CD14-positive monocyte (primary cell): ENCODE measurements at regions not wholly inside any gene's neighbourhood (a gene's known extent, or its start where the extent isn't known, plus 50 kb on each side); places are given as distances from the start of the nearest gene placed in this dataset.

Experiments used
- DNase-seq, 3 donors: peaks; one replicate each; pipeline ENCODE4 v3.0.0-alpha.2; 2011 to 2022
- H2AFZ ChIP-seq: 2 replicates; pipeline ENCODE4 v1.6.0; 2012; ENCODE audit warnings: mild to moderate bottlenecking, low read depth, low read length, inconsistent platforms; ENCODE audit not compliant: insufficient read depth, poor library complexity, severe bottlenecking
- H3K27ac ChIP-seq, 2 donors: 1 replicate in 1 of 2; 2 replicates in 1 of 2; pipeline ENCODE4 v1.5.1; 2012 to 2013; ENCODE audit warnings: low read length in 2 of 2, control low read depth in 1 of 2, inconsistent platforms in 1 of 2, low read depth in 1 of 2, mild to moderate bottlenecking in 1 of 2
- H3K27me3 ChIP-seq, 2 donors: one replicate each; pipeline versions ENCODE4 v1.6.0 to v1.6.1; 2011 to 2013; ENCODE audit warnings: low read length in 2 of 2; ENCODE audit not compliant: control insufficient read depth in 2 of 2, insufficient read depth in 2 of 2
- H3K36me3 ChIP-seq, 2 donors: replicated peaks in 1 of 2; 1 replicate in 1 of 2; 2 replicates in 1 of 2; pipeline versions ENCODE4 v1.5.1 to v1.6.1; 2012 to 2013; ENCODE audit warnings: low read length in 2 of 2, control low read depth in 1 of 2, inconsistent platforms in 1 of 2, mild to moderate bottlenecking in 1 of 2; ENCODE audit not compliant: insufficient read depth in 2 of 2, control insufficient read depth in 1 of 2
- H3K4me1 ChIP-seq, 2 donors: 1 replicate in 1 of 2; 2 replicates in 1 of 2; pipeline versions ENCODE4 v1.5.1 to v1.6.1; 2012 to 2013; ENCODE audit warnings: low read length in 2 of 2, control low read depth in 1 of 2, inconsistent platforms in 1 of 2, mild to moderate bottlenecking in 1 of 2, moderate library complexity in 1 of 2; ENCODE audit not compliant: insufficient read depth in 2 of 2, control insufficient read depth in 1 of 2
- H3K4me2 ChIP-seq: replicated peaks from 2 replicates; pipeline ENCODE3; 2012; ENCODE audit warnings: low read length, moderate library complexity, mild to moderate bottlenecking; ENCODE audit not compliant: poor library complexity, severe bottlenecking; ENCODE audit errors: extremely low read depth
- H3K4me3 ChIP-seq, 3 experiments: fragments of 200-600 bp in 1 of 3; sonication (generic) in 1 of 3; replicated peaks in 1 of 3; 1 replicate in 2 of 3; 2 replicates in 1 of 3; pipeline ENCODE4 v1.5.1; 2011 to 2013; ENCODE audit warnings: low read length in 3 of 3, mild to moderate bottlenecking in 3 of 3, control low read depth in 2 of 3, low read depth in 2 of 3, inconsistent platforms in 1 of 3, moderate library complexity in 1 of 3
- H3K79me2 ChIP-seq: 2 replicates; pipeline ENCODE4 v1.6.0; 2012; ENCODE audit warnings: mild to moderate bottlenecking, control low read depth, inconsistent platforms, low read length, moderate library complexity; ENCODE audit not compliant: insufficient read depth
- H3K9ac ChIP-seq: 2 replicates; pipeline ENCODE4 v1.6.0; 2017; ENCODE audit warnings: low read length, mild to moderate bottlenecking; ENCODE audit not compliant: insufficient read depth, poor library complexity, severe bottlenecking
- H3K9me3 ChIP-seq, 2 donors: replicated peaks in 1 of 2; 1 replicate in 1 of 2; 2 replicates in 1 of 2; pipeline versions ENCODE4 v1.5.1 to v1.6.1; 2012 to 2013; ENCODE audit warnings: low read length in 2 of 2, control low read depth in 1 of 2; ENCODE audit not compliant: control insufficient read depth in 1 of 2, insufficient read depth in 1 of 2
- H4K20me1 ChIP-seq: 2 replicates; pipeline ENCODE4 v1.6.0; 2012; ENCODE audit warnings: mild to moderate bottlenecking, low read length, control low read depth, moderate library complexity; ENCODE audit not compliant: insufficient read depth
- H3K27ac Mint-ChIP-seq, 7 donors: one replicate each; pipeline ENCODE4 v1.8.0; 2020; ENCODE audit warnings: mild to moderate bottlenecking in 7 of 7, mixed read lengths in 7 of 7, moderate library complexity in 6 of 7, inconsistent platforms in 2 of 7
- H3K27me3 Mint-ChIP-seq, 3 donors: one replicate each; pipeline ENCODE4 v1.8.0; 2021 to 2022; ENCODE audit warnings: low read depth in 3 of 3, mild to moderate bottlenecking in 3 of 3, mixed read lengths in 3 of 3, moderate library complexity in 3 of 3, inconsistent platforms in 1 of 3
- H3K36me3 Mint-ChIP-seq, 2 donors: one replicate each; pipeline ENCODE4 v1.8.0; 2020; ENCODE audit warnings: mixed read lengths in 2 of 2, inconsistent platforms in 1 of 2, mild to moderate bottlenecking in 1 of 2
- H3K4me1 Mint-ChIP-seq: one replicate; pipeline ENCODE4 v1.8.0; 2020; ENCODE audit warnings: mild to moderate bottlenecking, mixed read lengths
- H3K4me3 Mint-ChIP-seq, 2 donors: one replicate each; pipeline ENCODE4 v1.8.0; 2020; ENCODE audit warnings: mild to moderate bottlenecking in 2 of 2, mixed read lengths in 2 of 2, moderate library complexity in 1 of 2
- H3K9me3 Mint-ChIP-seq, 7 donors: one replicate each; pipeline ENCODE4 v1.8.0; 2020 to 2022; ENCODE audit warnings: mixed read lengths in 7 of 7, mild to moderate bottlenecking in 6 of 7, moderate library complexity in 6 of 7, inconsistent platforms in 2 of 7
- whole genome bisulfite sequencing: methylation state at CpG from one replicate; pipeline ENCODE4 v1.1.5; 2013; ENCODE audit warnings: missing lambda C conversion rate; ENCODE audit not compliant: insufficient coverage; 5-methylcytosine and 5-hydroxymethylcytosine counted together
- intact Hi-C, 2 donors: fragments of 100-400 bp; cut with micrococcal nuclease; formaldehyde crosslinking; loops; one replicate each; pipeline versions ENCODE4 v1.15.0 to v1.15.1; 2023
- TF ChIP-seq, protein P1 (sequence below): fragments of 200-600 bp; IDR thresholded peaks from one replicate; pipeline ENCODE4 v1.8.0; 2022; ENCODE audit warnings: antibody characterized with exemption, mild to moderate bottlenecking

DNA sequence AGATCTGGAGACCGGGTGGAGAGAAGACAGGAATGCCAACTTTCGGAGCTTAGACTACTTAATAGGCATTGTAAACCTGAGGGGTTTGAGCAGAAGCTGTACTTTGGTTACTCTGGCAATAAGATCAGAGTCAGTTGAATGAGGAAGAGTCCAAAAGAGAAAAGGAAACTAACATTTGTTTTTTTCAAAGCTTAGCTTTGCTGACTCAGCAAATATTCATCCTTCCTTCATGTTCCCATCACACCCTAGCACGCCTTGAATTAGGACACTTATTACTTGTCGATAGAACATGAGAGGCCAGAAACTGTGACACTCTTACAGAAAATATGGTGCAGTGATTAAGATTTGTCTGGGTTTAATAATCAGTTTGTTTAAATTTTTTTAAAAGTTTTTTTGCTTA lies 266.9 kb upstream of the ATP2B1 start:
- no peak overlapping the region for H3K9ac ChIP-seq
- peaks cover 0 to 5% (median 0%) of the 10 kb centered on the region in 7 donors for H3K9me3 Mint-ChIP-seq

DNA sequence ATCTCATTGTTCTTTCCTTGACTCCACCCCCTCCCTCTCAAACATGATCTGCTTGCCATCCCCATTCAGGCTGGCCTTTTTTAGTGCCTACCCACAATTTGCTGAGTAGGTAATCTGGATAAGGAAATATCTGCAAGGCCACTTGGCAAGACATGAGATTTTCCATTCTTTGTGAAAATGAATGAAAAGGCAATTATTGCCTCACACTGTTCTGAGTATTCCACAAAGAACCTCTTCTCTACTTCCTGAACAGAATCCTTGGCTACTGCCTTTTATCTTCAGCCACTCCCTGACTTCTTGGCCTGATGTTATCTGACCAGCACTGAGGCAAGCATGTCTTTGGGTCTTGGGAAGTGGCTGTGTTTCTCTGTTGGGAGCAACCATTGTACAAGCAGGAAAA lies 263.2 kb upstream of the ATP2B1 start:
- intact Hi-C loops: no loop called here
- no peak overlapping the region for H2AFZ ChIP-seq
- H3K4me2 ChIP-seq: no peak overlapping the region
- Mint-ChIP-seq H3K4me3 (no peak overlapping the region), H3K36me3 (no peaks in the 10 kb centered on the region), H3K27ac (no peak overlapping the region), H3K27me3 (peaks cover 0 to 1% (median 0%) of the 10 kb centered on the region in 3 donors), H3K4me1 (peaks cover 14% of the 10 kb centered on the region), H3K9me3 (peaks cover 0 to 3% (median 0%) of the 10 kb centered on the region in 7 donors)
- no peaks in the 10 kb centered on the region for H4K20me1 ChIP-seq
- TF ChIP-seq, protein P1, sequence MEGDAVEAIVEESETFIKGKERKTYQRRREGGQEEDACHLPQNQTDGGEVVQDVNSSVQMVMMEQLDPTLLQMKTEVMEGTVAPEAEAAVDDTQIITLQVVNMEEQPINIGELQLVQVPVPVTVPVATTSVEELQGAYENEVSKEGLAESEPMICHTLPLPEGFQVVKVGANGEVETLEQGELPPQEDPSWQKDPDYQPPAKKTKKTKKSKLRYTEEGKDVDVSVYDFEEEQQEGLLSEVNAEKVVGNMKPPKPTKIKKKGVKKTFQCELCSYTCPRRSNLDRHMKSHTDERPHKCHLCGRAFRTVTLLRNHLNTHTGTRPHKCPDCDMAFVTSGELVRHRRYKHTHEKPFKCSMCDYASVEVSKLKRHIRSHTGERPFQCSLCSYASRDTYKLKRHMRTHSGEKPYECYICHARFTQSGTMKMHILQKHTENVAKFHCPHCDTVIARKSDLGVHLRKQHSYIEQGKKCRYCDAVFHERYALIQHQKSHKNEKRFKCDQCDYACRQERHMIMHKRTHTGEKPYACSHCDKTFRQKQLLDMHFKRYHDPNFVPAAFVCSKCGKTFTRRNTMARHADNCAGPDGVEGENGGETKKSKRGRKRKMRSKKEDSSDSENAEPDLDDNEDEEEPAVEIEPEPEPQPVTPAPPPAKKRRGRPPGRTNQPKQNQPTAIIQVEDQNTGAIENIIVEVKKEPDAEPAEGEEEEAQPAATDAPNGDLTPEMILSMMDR: no peak
- peaks cover 4 to 14% of the 10 kb centered on the region in 2 donors for H3K4me1 ChIP-seq
- H3K27ac ChIP-seq: no peak overlapping the region
- H3K4me3 ChIP-seq: no peak overlapping the region
- no peaks in the 10 kb centered on the region for H3K36me3 ChIP-seq
- H3K79me2 ChIP-seq: no peaks in the 10 kb centered on the region
- H3K27me3 ChIP-seq: no peaks in the 10 kb centered on the region
- DNase-seq: no peak
- H3K9me3 ChIP-seq: no peaks in the 10 kb centered on the region
- H3K9ac ChIP-seq: no peak overlapping the region

More for the DNA sequence above, 266.9 kb upstream of the ATP2B1 start:
- no peaks in the 10 kb centered on the region for H4K20me1 ChIP-seq
- no peak overlapping the region for H2AFZ ChIP-seq
- H3K4me1 Mint-ChIP-seq: peaks cover 23% of the 10 kb centered on the region
- intact Hi-C loops: no loop called here
- TF ChIP-seq, protein P1: no peak
- H3K27ac Mint-ChIP-seq: peak overlapping the region in 1 of 7 donors; percentile 58
- H3K27ac ChIP-seq: no peak overlapping the region
- 94% methylated on average over 2 of the region's 4 CpGs for WGBS
- H3K27me3 Mint-ChIP-seq: peaks cover 1 to 3% (median 2%) of the 10 kb centered on the region in 3 donors
- no peaks in the 10 kb centered on the region for H3K79me2 ChIP-seq
- DNase-seq: peak in 2 of 3 donors; percentile 7 to 21
- H3K9me3 ChIP-seq: no peaks in the 10 kb centered on the region
- H3K36me3 Mint-ChIP-seq: no peaks in the 10 kb centered on the region
- no peaks in the 10 kb centered on the region for H3K27me3 ChIP-seq
- H3K4me3 ChIP-seq: no peak overlapping the region
- H3K4me3 Mint-ChIP-seq: no peak overlapping the region
- H3K36me3 ChIP-seq: no peaks in the 10 kb centered on the region
- H3K4me2 ChIP-seq: no peak overlapping the region
- H3K4me1 ChIP-seq: peaks cover 18 to 21% of the 10 kb centered on the region in 2 donors
